Esophagus mucosa (tissue), 1 donor: ENCODE measurements at regions not wholly inside any gene's neighbourhood (a gene's known extent, or its start where the extent isn't known, plus 50 kb on each side); places are given as distances from the start of the nearest gene placed in this dataset.
A peak's percentile ranks its signal among the peaks of the same experiment; 100 is the strongest.
"Not testable (repeated sequence)": the region's sequence is repeated elsewhere in the genome, so short reads cannot be mapped to it uniquely, and the experiment has no call there.

Source experiments
- ATAC-seq: fragments of 200-7000 bp; cut with Tn5 transposase; one replicate; pipeline ENCODE4 v1.9.1; 2020
- donor health status: DM: yes; HTN: yes; CAD: no.

DNA sequence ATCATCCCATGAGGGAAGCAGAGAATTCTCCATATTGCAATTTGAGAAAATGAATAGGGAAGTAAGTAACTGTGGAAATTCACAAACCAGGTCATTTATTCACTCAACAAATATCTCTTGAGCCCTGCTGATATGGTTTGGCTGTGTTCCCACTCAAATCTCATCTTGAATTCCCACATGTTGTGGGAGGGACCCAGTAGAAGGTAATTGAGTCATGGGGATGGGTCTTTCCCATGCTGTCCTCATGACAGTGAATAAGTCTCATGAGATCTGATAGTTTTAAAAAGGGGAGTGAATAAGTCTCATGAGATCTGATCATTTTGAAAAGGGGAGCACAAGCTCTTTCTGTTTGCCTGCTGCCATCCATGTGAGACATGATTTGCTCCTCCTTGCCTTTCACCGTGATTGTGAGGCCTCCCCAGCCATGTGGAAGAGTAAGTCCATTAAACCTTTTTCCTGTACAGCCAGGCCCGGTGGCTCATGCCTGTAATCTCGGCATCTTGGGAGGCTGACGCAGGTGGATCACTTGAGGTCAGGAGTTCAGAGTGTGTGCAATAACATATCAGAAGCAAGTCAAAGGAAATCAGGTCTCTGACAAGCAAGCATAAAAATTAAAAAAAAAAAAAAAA, 193.2 kb downstream of the NDUFA10 start:
- no peak for ATAC-seq

- ATAC-seq: peak; percentile 7
These were observed 194.0 kb downstream of the NDUFA10 start for GRCh38 chr2:239831001-239831731.

DNA sequence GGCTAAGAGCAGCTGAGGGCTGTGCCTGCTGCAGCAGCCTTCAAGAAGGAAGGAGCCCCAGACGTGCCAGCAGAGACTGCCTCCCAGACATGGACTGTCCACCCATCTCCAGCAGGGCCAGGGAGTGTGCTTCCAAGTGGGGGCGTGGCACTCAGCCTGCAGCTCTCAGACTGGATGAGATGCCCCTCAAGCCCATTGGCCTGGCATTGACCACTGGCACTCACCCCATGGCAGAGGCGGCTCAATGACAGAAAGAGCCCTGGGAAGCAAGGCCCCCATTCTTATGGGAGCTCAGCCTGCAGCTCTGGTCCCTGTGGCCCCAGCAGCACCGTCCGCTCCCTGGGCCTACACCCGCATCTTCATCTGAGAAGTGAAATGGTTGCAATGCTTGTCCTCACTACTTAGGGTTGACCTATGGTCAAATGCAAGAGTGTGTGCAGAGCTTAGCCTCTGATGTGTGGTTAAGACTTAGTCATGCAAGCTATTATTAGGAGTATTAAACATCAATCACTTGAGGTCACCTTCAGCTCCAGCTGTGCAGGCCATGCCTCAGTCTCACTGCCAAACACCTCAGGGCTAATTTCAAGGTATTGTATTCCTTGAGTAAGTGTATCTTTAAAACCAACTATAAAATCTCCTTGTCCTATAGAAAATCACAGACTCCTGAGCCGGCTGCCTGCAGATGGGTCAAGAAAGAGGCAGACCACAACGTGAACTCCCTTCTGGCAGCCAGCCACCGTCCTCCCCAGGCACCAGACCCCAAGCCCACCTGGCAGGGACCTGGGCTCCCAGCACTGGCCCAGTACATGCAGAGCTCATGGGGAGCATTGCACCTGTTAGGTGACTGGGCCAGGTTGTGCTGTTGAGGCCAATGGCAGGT, 194.8 kb downstream of the NDUFA10 start:
- ATAC-seq: peak; percentile 81

GRCh38 chr2:239829326-239829725, 195.8 kb downstream of the NDUFA10 start:
- no peak for ATAC-seq

DNA sequence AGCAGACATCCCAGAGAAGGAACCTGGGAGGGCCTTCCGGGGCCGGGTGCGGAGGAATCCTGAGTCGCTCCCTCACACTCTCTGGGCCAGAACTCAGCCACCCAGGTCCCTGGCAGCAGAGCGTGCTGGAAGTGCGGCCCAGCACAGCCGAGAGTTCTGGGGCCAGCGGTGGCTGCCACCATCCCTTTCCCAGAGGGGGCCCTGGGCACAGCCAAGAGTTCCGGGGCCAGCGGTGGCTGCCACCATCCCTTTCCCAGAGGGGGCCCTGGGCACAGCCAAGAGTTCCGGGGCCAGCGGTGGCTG, 196.2 kb downstream of the NDUFA10 start:
- ATAC-seq: not testable (repeated sequence)

DNA sequence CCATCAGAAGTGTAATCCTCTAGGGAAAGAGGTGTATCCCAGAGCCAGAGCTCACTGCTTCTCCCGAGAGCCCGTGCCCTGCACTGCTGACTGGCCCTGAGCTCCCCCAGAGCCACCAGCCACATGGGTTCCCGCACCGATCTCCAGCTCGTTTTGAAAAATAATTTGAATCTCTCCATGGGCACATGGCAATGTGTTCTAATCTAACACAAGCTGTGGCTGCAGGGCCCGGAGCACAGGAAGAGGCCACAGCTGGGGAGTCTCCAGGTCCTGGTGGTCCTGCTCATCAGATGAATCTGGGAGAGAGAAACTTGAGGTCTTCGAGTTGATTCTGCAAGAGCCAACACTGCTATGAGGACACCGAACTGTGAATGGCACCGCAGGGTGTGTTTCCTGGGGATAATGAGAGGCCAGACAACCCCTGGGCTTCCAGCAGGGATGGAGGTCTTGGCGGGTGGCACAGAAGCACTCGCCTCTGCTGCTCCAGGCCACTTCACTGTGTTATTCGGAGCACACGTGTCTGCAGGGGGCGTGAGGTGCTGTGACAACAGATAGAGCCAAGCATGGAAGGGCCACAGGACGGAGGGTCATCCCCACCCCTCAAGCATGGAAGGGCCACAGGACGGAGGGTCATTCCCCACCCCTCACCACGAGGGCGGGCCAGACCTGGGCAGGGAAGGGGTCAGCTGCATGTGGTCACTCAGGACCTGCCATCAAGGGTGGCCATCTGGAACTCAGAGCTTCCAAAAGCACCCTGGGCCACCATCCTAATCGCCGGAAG, 196.8 kb downstream of the NDUFA10 start:
- no peak for ATAC-seq

DNA sequence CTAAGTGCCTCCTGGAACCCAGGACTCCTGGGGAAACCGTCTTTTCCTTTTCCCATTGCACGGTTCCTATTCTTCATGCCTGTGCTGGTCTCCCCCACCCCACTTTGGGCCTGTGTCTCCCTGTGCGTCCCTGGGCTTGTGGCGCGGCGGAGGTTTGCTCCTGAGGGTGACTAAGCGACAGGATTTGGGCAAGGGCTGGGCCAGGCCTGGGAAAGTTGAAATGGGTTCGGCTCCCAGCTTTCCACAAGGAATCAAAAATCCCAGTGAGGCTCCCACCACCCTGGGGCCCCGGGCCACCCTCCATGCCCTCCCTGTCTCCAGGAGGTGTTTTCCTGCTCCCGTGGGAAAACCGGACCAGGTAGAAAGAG, 197.6 kb downstream of the NDUFA10 start:
- ATAC-seq: no peak

- ATAC-seq: no peak
These were observed 198.2 kb downstream of the NDUFA10 start for GRCh38 chr2:239826786-239827522.

- no peak for ATAC-seq
These were observed 198.8 kb downstream of the NDUFA10 start for GRCh38 chr2:239826376-239826775.

DNA sequence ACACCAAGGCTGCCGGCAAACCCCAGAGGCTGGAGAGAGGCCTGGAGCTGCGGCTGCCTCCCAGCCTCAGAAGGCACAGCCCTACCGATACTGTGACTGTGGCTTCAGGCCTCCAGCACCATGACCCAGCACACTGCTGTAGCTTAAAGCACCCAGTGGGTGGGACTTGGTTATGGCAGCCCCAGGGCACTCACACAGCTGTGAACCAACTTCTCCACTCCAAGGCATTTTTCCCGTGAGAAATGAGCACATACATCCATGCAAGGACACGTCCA, 199.5 kb downstream of the NDUFA10 start:
- no peak for ATAC-seq

GRCh38 chr2:239824866-239825704, 200.1 kb downstream of the NDUFA10 start:
- no peak for ATAC-seq

DNA sequence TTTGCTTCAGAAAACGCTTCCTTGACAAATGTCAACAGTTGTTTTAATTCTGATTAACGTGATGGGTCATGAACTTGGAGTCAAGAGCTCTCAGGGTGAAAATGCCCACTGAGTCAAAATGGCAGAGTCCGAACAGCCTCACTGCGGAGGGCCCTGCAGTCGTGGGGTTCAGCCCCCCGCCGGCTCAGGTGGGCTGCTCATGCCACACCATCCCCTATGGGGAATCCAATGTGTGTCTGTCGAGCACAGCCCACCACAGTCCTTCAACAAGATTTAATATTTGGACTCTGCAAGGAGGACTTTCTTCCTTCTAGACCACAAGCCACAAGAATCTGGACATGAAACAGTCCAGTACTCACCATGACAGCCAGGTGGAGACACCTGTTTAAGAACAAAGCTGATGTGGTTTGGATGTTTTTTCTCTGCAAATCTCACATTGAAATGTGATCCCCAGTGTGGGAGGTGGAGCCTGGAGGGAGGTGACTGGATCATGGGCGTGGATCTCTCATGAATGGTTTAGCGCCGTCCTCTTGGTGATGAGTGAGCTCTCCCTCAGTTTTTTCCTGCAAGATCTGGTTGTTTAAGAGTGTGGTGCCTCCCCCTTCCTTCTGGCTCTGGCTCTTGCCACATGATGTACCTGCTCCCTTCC, 201.0 kb downstream of the NDUFA10 start:
- ATAC-seq: peak; percentile 90

GRCh38 chr2:239822146-239822831, 202.9 kb downstream of the NDUFA10 start:
- ATAC-seq: no peak

DNA sequence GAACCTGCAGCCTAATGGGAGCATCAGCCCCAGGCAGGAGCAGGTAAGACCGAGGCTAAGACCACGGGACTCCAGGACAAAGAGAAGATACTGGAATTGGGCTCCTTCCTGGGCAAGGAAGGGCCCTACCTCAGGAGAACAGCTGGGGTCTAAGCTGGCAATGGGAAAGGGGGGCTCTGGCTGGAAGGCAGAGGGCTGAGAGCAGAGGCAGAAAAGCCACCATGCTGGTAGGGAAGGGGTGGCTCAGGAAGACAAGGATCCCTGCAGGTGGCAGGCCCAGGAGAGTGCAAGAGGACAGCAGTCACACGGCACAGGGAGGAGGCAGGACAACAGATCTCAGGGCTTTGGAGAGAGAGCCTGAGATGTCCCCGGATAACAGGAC, 203.5 kb downstream of the NDUFA10 start:
- ATAC-seq: no peak

- ATAC-seq: no peak
These were observed 204.1 kb downstream of the NDUFA10 start for GRCh38 chr2:239820836-239821693.

DNA sequence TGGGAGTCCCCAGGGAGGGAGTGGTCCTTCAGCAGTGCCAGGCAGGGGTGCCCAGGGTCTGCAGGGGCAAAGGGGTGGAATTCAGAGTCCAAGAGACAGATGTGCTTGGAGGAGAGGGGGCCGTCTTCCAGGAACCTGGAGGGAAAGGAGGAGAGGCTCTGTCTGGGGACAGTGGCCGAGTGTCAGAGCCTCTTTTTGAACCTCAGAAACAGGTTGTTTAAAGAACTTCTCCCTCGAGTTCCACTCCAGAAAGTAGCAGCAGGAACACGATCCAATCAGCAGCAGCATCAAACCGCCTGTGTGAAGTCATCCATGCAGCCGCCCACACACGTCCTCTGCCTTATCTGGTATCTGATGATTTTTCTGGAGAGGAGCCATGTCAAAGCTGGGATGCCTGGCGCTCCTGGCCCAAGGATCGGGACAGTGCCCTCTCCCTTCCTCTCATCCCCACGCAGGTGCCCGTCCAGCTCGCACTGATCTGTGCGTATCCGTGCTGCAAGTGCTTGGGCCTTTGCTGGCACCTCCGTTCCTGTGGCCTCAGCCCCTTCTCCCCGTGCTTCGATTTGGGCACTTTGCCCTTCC, 205.1 kb downstream of the NDUFA10 start:
- no peak for ATAC-seq

DNA sequence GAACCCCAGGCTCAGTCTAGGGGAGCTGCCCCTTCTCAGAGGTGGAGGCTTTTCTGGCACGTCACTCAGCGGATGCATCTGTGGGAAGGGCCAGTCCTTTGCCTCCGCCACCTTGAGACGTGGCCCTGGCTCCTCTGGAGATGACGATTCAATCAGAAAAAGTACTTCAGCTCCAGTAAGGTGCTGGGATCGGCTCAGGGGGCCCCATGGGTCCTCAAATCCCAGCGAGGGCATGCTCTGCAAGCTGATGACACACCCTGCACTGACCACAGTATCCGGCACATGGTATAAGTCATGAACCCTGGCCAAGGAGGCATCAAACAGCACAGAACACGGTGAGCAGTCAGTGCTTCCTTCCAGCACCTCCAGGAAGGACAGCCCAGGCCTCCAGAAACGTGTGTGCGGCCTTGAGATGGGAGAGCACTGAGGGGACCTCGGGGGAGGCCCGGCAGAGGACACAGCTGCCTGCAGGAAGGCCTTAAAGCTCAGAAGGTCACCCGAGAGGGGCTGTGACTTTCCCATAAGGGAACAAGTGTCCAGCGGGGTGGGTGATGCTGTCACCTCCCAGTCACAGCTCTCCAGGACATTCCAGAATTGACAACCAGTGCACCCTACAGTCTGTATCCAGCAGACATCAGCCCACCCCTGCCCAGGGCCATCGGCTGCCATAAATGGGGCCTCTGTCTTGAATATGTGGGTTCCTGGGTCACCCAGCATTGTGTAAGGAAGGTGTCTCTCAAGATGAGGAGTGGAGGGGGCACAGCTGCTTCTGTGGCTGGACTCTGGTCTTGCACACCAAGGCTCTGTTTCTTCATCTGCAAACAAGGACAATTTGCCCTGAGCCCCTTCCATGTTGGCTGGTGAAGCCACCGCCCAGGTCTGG, 205.8 kb downstream of the NDUFA10 start:
- no peak for ATAC-seq

- no peak for ATAC-seq
These were observed 206.6 kb downstream of the NDUFA10 start for GRCh38 chr2:239818531-239819011.
